AG09309 (cell line): ENCODE measurements at regions not wholly inside any gene's neighbourhood (a gene's known extent, or its start where the extent isn't known, plus 50 kb on each side); places are given as distances from the start of the nearest gene placed in this dataset.

Source experiments
- DNase-seq: peaks from one replicate; pipeline ENCODE4 v3.0.0-alpha.2; 2010; ENCODE audit warnings: low read depth
- H3K4me3 ChIP-seq: 2 replicates; pipeline ENCODE4 v1.5.1; 2011; ENCODE audit warnings: mild to moderate bottlenecking, low read depth, low read length, moderate library complexity; ENCODE audit not compliant: control insufficient read depth
- CTCF ChIP-seq: IDR thresholded peaks from 2 replicates; pipeline ENCODE4 v1.5.1; 2011; ENCODE audit warnings: mild to moderate bottlenecking, low read depth, low read length, inconsistent platforms; ENCODE audit not compliant: insufficient read depth, control insufficient read depth; ENCODE audit errors: missing control alignments

DNA sequence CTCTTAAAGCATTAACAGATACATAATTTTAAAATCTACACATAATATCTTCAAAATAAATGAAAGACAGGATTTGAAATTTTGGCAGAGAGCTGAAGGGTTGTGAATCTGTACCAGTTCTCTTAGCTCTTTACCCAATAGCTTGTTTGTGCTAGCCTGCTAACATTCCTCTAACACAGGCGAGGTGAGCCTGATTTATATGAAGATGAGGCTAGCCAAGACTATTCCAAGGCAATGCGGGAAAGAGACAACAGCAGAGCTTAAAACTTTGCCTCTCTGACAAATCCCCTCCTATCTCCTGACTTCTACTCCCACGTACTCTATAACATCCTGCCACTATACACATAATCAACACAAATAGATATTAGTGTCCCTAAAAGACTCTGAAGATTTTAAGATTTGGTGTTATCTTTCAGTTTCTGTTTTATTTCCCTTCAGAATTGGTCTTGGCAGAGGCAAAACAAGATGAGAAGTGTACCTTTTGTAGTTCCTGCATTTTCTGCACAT lies 745.6 kb upstream of the ZNF608 start:
- no peak for DNase-seq
- TF ChIP-seq CTCF: no peak
- no peak overlapping the region for H3K4me3 ChIP-seq

- DNase-seq: no peak
- H3K4me3 ChIP-seq: no peak overlapping the region
- TF ChIP-seq CTCF: no peak
These were observed 746.5 kb upstream of the ZNF608 start for GRCh38 chr5:125492977-125493376.

DNA sequence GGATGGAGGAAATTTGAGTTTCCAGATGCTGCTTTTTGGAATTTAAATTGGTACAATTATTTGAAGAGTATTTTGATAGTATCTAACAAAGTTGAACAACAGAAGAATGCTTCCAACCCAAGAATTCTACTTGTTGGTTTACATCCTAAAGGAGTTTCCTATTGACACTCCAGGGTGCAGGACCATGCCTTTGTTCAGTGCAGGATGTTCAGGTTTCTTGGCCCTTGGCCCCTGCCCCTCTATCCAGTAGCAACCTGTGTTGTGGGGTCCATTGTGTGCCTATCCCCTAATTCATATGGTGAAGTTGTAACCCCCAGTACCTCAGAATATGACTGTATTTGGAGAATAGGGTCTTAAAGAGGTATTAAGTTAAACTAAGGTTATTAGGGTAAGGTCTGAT lies 750.0 kb upstream of the ZNF608 start:
- no peak for DNase-seq
- no peak for TF ChIP-seq CTCF
- H3K4me3 ChIP-seq: no peak overlapping the region

GRCh38 chr5:125497651-125498050 lies 751.2 kb upstream of the ZNF608 start:
- no peak for TF ChIP-seq CTCF
- DNase-seq: no peak

GRCh38 chr5:125499636-125500332 lies 753.3 kb upstream of the ZNF608 start:
- no peak for TF ChIP-seq CTCF
- DNase-seq: no peak
- no peak overlapping the region for H3K4me3 ChIP-seq

More at GRCh38 chr5:125497651-125498050, 751.2 kb upstream of the ZNF608 start:
- H3K4me3 ChIP-seq: no peak overlapping the region

DNA sequence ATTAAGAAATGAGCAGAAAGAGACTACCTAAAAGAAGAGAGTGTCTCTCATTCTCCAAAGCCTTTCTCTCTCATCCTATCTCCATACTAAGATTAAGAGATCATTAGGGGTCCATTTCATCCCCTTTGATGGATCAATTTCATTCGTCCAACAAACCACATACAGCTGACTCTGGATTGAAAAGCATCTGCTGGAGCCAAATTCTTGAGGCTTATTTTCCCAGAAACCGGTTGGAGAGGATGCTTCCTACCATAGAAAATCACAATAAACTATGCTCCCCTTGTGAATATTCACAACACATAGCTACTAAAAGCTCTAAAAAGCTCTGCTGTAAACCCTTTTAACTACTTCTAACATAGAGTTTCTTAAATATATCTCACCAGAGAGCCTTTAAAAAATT lies 755.0 kb upstream of the ZNF608 start:
- H3K4me3 ChIP-seq: no peak overlapping the region
- DNase-seq: no peak
- TF ChIP-seq CTCF: no peak

GRCh38 chr5:125503946-125504345 lies 757.5 kb upstream of the ZNF608 start:
- no peak for DNase-seq
- no peak for TF ChIP-seq CTCF
- H3K4me3 ChIP-seq: no peak overlapping the region
